ENCODE measurements at regions not wholly inside any gene's neighbourhood (a gene's known extent, or its start where the extent isn't known, plus 50 kb on each side); places are given as distances from the start of the nearest gene placed in this dataset.

GRCh38 chr4:19743115-19743638, 508.5 kb upstream of the SLIT2 start:
- no TSS peak for BruUV-seq (replicated peaks)

More at GRCh38 chr4:19743115-19743638, 508.5 kb upstream of the SLIT2 start:
- Histone ChIP-seq H3K27ac (ENCODE audit: extremely low read length, insufficient read depth, low read length) (no peak overlapping the region), H3K27me3 (ENCODE audit: control insufficient read depth in 1 of 2, insufficient read depth in 2 of 2, low read length in 2 of 2) (no peaks in the 10 kb centered on the region), H2AFZ (ENCODE audit: low read length) (no peak overlapping the region), H4K20me1 (ENCODE audit: insufficient read depth, low read length) (no peaks in the 10 kb centered on the region), H3K9ac (ENCODE audit: insufficient read depth, low read depth, low read length) (no peak overlapping the region), H3K36me3 (replicated peaks in 1 of 2; ENCODE audit: control insufficient read depth in 1 of 2, insufficient read depth in 2 of 2, low read length in 2 of 2) (no peaks in the 10 kb centered on the region), H3K4me2 (ENCODE audit: low read depth, low read length) (no peak overlapping the region), H3K4me3 (replicated peaks in 1 of 3; ENCODE audit: insufficient read depth in 1 of 3, low read depth in 2 of 3, low read length in 3 of 3) (no peak overlapping the region), H3K79me2 (ENCODE audit: insufficient read depth, low read length) (no peaks in the 10 kb centered on the region), H3K9me3 (ENCODE audit: low read length) (peaks cover 99% of the 10 kb centered on the region), H3K4me1 (ENCODE audit: insufficient read depth, low read length) (no peaks in the 10 kb centered on the region)
- in situ Hi-C loops (cut with HindIII; ENCODE audit: extremely low pct_ligation_motif_present, low pct_unique_long_range_greater_than_20kb) (no loop called here), intact Hi-C loops (cut with micrococcal nuclease; ENCODE audit: unreplicated experiment) (no loop called here)
- CTCF ChIA-PET (ENCODE audit: low intra/inter-chr PET ratio, low total read pairs), result no interaction called here
- POLR2A ChIA-PET, result no interaction called here
- 3% methylated on average over 2 of the region's 2 CpGs for WGBS (ENCODE audit: low lambda C conversion rate)
- no peak for ATAC-seq
- TF ChIP-seq BRCA1 (CRISPR knock-in tag; IDR thresholded peaks at IDR 0.05) (no peak), ZNF570 (CRISPR knock-in tag; IDR thresholded peaks at IDR 0.05; ENCODE audit: borderline replicate concordance) (no peak), ZNF660 (CRISPR knock-in tag; IDR thresholded peaks at IDR 0.05; ENCODE audit: borderline replicate concordance, low read depth) (no peak), FOXK2 (IDR thresholded peaks at IDR 0.05) (no peak), KDM3A (CRISPR knock-in tag; IDR thresholded peaks at IDR 0.05; ENCODE audit: low read depth) (no peak), SOX6 (IDR thresholded peaks at IDR 0.05) (no peak), SOX6 (CRISPR knock-in tag; IDR thresholded peaks at IDR 0.05) (no peak), ZNF383 (CRISPR knock-in tag; IDR thresholded peaks at IDR 0.05; ENCODE audit: borderline replicate concordance) (no peak), USF2 (IDR thresholded peaks at IDR 0.05; ENCODE audit: low read depth, low read length) (no peak), USF2 (CRISPR knock-in tag; IDR thresholded peaks at IDR 0.05; ENCODE audit: borderline replicate concordance) (no peak), SNAI1 (CRISPR knock-in tag; IDR thresholded peaks at IDR 0.05; ENCODE audit: borderline replicate concordance) (no peak), ZNF121 (CRISPR knock-in tag; IDR thresholded peaks at IDR 0.05) (no peak), ZNF460 (CRISPR knock-in tag; IDR thresholded peaks at IDR 0.05; ENCODE audit: borderline replicate concordance) (no peak), AKAP8 (CRISPR knock-in tag; IDR thresholded peaks at IDR 0.05) (no peak), MAFF (IDR thresholded peaks at IDR 0.05; ENCODE audit: low read depth, low read length) (no peak), KDM6A (CRISPR knock-in tag; IDR thresholded peaks at IDR 0.05; ENCODE audit: low read depth) (no peak), BCL3 (CRISPR knock-in tag; IDR thresholded peaks at IDR 0.05) (no peak), JUND (CRISPR knock-in tag; IDR thresholded peaks at IDR 0.05) (no peak), WIZ (CRISPR knock-in tag; IDR thresholded peaks at IDR 0.05) (no peak), GATA4 (IDR thresholded peaks at IDR 0.05; ENCODE audit: borderline replicate concordance, low read depth) (no peak)
- TF ChIP-seq, protein P1, sequence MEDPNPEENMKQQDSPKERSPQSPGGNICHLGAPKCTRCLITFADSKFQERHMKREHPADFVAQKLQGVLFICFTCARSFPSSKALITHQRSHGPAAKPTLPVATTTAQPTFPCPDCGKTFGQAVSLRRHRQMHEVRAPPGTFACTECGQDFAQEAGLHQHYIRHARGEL (CRISPR knock-in tag; IDR thresholded peaks at IDR 0.05), result no peak
- DNase-seq (ENCODE audit: low spot score), result no peak
- FAIRE-seq, result no peak

Data from HepG2 (cell line).